ENCODE measurements at regions not wholly inside any gene's neighbourhood (a gene's known extent, or its start where the extent isn't known, plus 50 kb on each side); places are given as distances from the start of the nearest gene placed in this dataset.

- TF ChIP-seq CTCF (IDR thresholded peaks at IDR 0.05; ENCODE audit: extremely low read depth in 1 of 2, insufficient read depth in 1 of 2, low read depth in 1 of 2, low read length in 2 of 2) (no peak), EZH2 (IDR thresholded peaks at IDR 0.05; ENCODE audit: borderline replicate concordance, low read depth, low read length, severe bottlenecking) (no peak), MYC (IDR thresholded peaks at IDR 0.05; ENCODE audit: low read depth, low read length) (no peak), POLR2A (IDR thresholded peaks at IDR 0.05; ENCODE audit: low read depth, low read length) (no peak), JUN (IDR thresholded peaks at IDR 0.05; ENCODE audit: borderline replicate concordance, insufficient read depth, insufficient read length, low read depth) (no peak)
Observed at GRCh38 chr11:112626731-112627130, 334.5 kb upstream of the NCAM1 start.
